IMR-90 (cell line): ENCODE measurements at regions not wholly inside any gene's neighbourhood (a gene's known extent, or its start where the extent isn't known, plus 50 kb on each side); places are given as distances from the start of the nearest gene placed in this dataset.

Source experiments
- CTCF ChIP-seq: conservative IDR thresholded peaks from 2 replicates; pipeline ENCODE4 v1.5.1; 2012; ENCODE audit warnings: mild to moderate bottlenecking, low read depth, low read length, improper control_type of control experiment
- POLR2A ChIP-seq: IDR thresholded peaks from 2 replicates; pipeline ENCODE4 v1.6.1; 2012; ENCODE audit warnings: mild to moderate bottlenecking, low read depth, low read length

DNA sequence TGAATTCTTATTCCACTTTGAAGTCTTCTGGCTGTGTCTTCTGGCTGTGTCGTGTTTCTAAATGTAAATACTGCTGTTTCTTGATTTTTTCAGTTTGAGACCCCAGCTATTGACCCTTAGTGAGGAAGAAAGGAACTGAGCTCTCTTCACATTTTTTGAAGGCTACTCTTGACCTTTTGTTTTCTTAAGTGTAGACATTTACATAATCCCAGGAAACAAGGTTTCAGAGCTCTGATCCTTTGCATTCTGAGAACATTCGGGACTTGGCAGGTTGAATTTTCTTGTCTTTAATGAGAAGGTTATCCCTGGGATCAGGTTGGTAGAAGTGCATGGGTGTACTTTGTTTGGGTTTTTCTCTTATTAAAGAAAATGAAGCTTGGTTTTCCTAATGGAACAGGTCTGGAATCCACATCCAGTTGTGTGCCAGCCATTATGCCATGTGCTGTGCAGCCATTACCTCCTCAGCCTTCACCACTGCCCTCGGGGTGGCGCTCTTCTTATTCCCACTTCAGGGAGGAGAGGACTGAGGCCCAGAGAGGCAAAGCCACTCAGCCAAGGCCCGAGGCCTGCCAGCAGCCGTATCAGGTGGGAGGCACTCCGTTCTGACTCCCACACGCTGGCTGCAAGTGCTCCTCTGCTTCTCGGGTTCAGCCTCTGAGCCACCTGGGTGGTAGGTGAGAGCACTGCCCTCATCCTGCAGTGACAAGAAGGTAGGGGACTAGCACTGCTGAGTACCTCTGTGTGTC lies 120.9 kb downstream of the BEGAIN start:
- no peak for TF ChIP-seq CTCF
- TF ChIP-seq POLR2A, result no peak
